Activated B cell treated with CpG ODN at 0.5 μM for 24 hours (primary cell): ENCODE measurements at regions not wholly inside any gene's neighbourhood (a gene's known extent, or its start where the extent isn't known, plus 50 kb on each side); places are given as distances from the start of the nearest gene placed in this dataset.

Source experiments
- ATAC-seq: fragments of 200-7000 bp; cut with Tn5 transposase; one replicate; pipeline ENCODE4 v1.10.0; 2021; ENCODE audit warnings: low read depth, mild to moderate bottlenecking, moderate library complexity
- CTCF ChIA-PET: fragments of 350-600 bp; sonication (Branson Sonifier 250); formaldehyde crosslinking; loops from one replicate; lab custom pipeline; 2021; ENCODE audit warnings: antibody characterized with exemption; lab: Charles Lee
- POLR2A ChIA-PET: fragments of 350-600 bp; sonication (Branson Sonifier 250); formaldehyde crosslinking; loops from one replicate; lab custom pipeline; 2021; ENCODE audit warnings: antibody characterized with exemption; lab: Charles Lee
- DNase-seq: peaks from one replicate; pipeline ENCODE4 v3.0.0; 2022
- H3K27ac Mint-ChIP-seq: one replicate; pipeline ENCODE4 v1.8.0; 2020; ENCODE audit warnings: mixed read lengths
- H3K27me3 Mint-ChIP-seq: one replicate; pipeline ENCODE4 v1.8.0; 2021; ENCODE audit warnings: mixed read lengths
- H3K36me3 Mint-ChIP-seq: one replicate; pipeline ENCODE4 v1.8.0; 2021; ENCODE audit warnings: low read depth, mixed read lengths
- H3K4me1 Mint-ChIP-seq: one replicate; pipeline ENCODE4 v1.8.0; 2021; ENCODE audit warnings: mixed read lengths
- H3K4me3 Mint-ChIP-seq: one replicate; pipeline ENCODE4 v1.8.0; 2020; ENCODE audit warnings: mild to moderate bottlenecking, mixed read lengths
- H3K9me3 Mint-ChIP-seq: one replicate; pipeline ENCODE4 v1.8.0; 2020; ENCODE audit warnings: mixed read lengths
- intact Hi-C: fragments of 100-400 bp; cut with micrococcal nuclease; formaldehyde crosslinking; loops from one replicate; pipeline ENCODE4 v1.15.1; 2024
- TF ChIP-seq, protein P1 (sequence below): fragments of 200-600 bp; IDR thresholded peaks from one replicate; pipeline ENCODE4 v1.8.0; 2022; ENCODE audit warnings: antibody characterized with exemption, mild to moderate bottlenecking

DNA sequence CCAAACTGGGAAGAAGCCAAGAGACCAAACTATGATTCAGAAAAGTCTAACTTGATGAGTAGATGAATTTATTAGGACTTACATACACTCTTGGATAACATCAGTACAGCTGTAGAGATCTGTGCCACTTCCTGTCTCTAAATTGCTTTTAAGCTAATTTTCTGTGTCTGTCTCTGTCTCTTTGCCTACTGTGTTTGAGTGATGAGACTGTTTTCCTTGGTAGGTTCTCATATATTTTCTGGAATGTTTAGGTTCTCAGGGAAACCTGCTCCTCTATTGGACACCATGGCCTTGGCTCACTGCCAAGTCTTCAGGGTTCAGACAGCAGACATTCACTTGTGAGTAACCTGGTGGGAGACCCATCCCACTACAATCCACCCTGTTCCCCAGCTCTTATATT is 103.5 kb upstream of the KIF2B start:
- ChIA-PET CTCF (no interaction called here), POLR2A (no interaction called here)
- no peaks in the 10 kb centered on the region for H3K27me3 Mint-ChIP-seq
- H3K27ac Mint-ChIP-seq = no peak overlapping the region
- peaks cover 2% of the 10 kb centered on the region for H3K9me3 Mint-ChIP-seq
- H3K36me3 Mint-ChIP-seq = no peaks in the 10 kb centered on the region
- no peaks in the 10 kb centered on the region for H3K4me1 Mint-ChIP-seq
- ATAC-seq (no peak), DNase-seq (no peak)
- intact Hi-C loops = no loop called here
- TF ChIP-seq, protein P1, sequence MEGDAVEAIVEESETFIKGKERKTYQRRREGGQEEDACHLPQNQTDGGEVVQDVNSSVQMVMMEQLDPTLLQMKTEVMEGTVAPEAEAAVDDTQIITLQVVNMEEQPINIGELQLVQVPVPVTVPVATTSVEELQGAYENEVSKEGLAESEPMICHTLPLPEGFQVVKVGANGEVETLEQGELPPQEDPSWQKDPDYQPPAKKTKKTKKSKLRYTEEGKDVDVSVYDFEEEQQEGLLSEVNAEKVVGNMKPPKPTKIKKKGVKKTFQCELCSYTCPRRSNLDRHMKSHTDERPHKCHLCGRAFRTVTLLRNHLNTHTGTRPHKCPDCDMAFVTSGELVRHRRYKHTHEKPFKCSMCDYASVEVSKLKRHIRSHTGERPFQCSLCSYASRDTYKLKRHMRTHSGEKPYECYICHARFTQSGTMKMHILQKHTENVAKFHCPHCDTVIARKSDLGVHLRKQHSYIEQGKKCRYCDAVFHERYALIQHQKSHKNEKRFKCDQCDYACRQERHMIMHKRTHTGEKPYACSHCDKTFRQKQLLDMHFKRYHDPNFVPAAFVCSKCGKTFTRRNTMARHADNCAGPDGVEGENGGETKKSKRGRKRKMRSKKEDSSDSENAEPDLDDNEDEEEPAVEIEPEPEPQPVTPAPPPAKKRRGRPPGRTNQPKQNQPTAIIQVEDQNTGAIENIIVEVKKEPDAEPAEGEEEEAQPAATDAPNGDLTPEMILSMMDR = no peak
- H3K4me3 Mint-ChIP-seq = no peak overlapping the region

DNA sequence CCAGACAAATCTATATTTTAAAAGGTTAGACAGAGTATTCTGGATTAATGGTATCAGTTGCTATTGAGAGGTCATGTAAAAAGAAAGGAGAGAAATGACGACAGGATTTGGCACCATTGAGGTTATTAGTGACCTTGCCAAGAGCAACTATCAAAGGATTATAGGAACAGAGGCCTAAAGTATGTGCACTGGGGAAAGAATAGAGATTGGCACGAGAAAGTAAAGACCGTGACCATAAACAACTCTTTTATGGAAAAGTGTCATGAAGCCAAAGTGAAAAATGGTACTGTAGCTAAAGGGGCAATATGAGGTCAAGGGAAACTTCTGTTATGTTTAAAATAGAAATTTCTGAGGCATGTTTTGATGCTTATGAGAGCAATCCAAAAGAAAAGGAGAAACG is 115.2 kb upstream of the KIF2B start:
- Mint-ChIP-seq H3K4me3 (no peak overlapping the region), H3K36me3 (no peaks in the 10 kb centered on the region), H3K9me3 (peaks cover 13% of the 10 kb centered on the region), H3K4me1 (no peaks in the 10 kb centered on the region), H3K27ac (no peak overlapping the region), H3K27me3 (no peaks in the 10 kb centered on the region)
- ATAC-seq (no peak), DNase-seq (no peak)
- ChIA-PET POLR2A (no interaction called here), CTCF (no interaction called here)
- intact Hi-C loops = no loop called here
- TF ChIP-seq, protein P1 = no peak

DNA sequence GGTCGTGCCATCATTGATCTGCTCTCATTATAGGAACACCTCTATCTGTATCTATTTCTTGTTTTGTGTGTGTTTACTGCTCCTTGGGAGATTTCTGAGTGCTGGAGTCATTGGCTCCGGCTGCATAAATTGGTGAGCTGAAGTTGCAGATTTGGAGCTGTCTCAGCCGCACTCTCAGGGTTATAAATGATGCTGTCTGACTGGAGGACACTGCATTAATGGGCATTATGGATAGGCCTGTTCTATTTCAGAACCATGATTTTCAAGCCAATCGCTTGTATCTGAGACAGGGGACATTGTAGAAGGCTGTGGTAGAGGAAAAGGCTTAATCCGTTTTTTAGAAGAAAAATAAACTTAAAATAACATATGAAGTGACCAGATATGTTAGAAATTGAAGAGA is 126.4 kb upstream of the KIF2B start:
- POLR2A ChIA-PET = no interaction called here
- DNase-seq = no peak
- ATAC-seq = no peak
- H3K4me3 Mint-ChIP-seq = no peak overlapping the region
- CTCF ChIA-PET = no interaction called here
- H3K27ac Mint-ChIP-seq = no peak overlapping the region
- H3K4me1 Mint-ChIP-seq = no peaks in the 10 kb centered on the region
- TF ChIP-seq, protein P1 = no peak
- no peaks in the 10 kb centered on the region for H3K36me3 Mint-ChIP-seq
- peaks cover 5% of the 10 kb centered on the region for H3K9me3 Mint-ChIP-seq
- no peaks in the 10 kb centered on the region for H3K27me3 Mint-ChIP-seq
- intact Hi-C loops = no loop called here

DNA sequence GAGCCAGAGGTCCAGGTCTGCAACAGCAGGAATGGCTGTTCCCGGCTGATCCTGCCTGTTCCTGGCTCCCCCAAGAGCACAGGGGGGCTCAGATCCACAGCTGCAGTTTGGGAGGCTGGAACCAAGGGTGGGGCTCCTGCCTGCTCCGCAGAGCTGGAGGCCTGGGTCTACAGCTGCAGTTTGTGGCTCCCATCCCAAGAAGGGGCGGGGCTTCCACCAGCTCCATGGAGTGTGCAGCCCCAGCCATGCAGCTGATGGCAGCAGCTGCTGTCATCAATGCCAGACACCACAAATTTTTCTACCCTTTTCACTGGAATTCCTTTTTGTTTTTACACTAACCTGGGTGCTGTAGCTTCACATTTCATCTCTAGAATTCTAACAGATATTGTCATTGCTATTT is 135.4 kb upstream of the KIF2B start:
- Mint-ChIP-seq H3K4me3 (no peak overlapping the region), H3K4me1 (no peaks in the 10 kb centered on the region), H3K27me3 (no peaks in the 10 kb centered on the region), H3K9me3 (peaks cover 11% of the 10 kb centered on the region), H3K36me3 (no peaks in the 10 kb centered on the region), H3K27ac (no peak overlapping the region)
- no peak for DNase-seq
- ChIA-PET POLR2A (no interaction called here), CTCF (no interaction called here)
- intact Hi-C loops = no loop called here
- no peak for ATAC-seq
- TF ChIP-seq, protein P1 = no peak

DNA sequence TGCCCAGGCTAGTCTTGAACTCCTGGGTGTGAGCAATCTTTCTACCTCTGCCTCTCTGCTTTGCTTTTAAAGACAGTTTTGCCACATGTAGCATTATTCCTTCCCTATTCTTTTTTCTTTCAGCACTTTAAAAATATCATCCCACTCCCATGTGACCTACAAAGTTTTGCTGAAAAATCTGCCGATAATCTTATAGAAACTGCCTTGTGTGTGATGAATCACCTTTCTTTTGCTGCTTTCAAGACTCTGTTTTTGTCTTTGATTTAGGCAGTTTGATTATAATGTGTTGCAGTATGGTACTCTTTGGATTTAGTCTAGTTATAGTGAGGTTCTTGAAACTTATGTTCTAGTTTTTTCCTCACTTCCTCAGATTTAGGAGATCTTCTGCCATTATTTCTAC is 142.0 kb upstream of the KIF2B start:
- Mint-ChIP-seq H3K9me3 (peaks cover 13% of the 10 kb centered on the region), H3K36me3 (no peaks in the 10 kb centered on the region), H3K27ac (no peak overlapping the region), H3K27me3 (no peaks in the 10 kb centered on the region), H3K4me3 (no peak overlapping the region), H3K4me1 (no peaks in the 10 kb centered on the region)
- no peak for ATAC-seq
- DNase-seq = no peak
- CTCF ChIA-PET = no interaction called here
- TF ChIP-seq, protein P1 = no peak
- intact Hi-C loops = no loop called here
- POLR2A ChIA-PET = no interaction called here
